ENCODE measurements at regions not wholly inside any gene's neighbourhood (a gene's known extent, or its start where the extent isn't known, plus 50 kb on each side); places are given as distances from the start of the nearest gene placed in this dataset.

DNA sequence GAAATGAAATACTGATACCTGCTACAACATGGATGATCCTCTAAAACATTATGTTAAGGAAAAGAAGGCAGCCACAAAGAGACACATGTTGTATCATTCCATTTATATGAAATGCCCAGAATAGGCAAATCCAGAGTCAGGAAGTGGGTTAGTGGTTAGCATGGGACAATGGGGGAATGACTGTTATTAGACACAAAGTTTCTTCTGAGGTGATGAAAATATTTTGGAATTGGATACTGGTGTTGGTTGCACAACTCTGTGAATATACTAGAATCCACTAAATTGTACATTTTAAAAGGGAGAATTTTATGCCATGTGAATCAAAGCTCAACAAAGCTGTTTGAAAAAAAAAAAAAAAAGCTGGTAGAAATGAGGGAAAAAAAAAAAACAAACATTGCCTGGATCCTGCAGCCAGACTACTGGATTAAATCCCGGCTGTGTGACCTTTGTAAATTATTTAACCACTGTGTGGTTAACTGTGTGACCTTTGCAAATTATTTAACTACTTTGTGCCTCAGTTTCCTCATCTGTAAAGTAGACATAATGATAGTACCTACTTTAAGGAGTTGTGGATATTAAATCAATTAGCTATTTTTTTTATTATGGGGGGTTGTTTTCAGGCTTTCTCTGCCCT lies 75.6 kb upstream of the PRICKLE2 start:
- TF ChIP-seq CTCF (IDR thresholded peaks at IDR 0.05) (no peak), POLR2A (IDR thresholded peaks at IDR 0.05) (no peak)
